ENCODE measurements at regions not wholly inside any gene's neighbourhood (a gene's known extent, or its start where the extent isn't known, plus 50 kb on each side); places are given as distances from the start of the nearest gene placed in this dataset.
A peak's percentile ranks its signal among the peaks of the same experiment; 100 is the strongest.

DNA sequence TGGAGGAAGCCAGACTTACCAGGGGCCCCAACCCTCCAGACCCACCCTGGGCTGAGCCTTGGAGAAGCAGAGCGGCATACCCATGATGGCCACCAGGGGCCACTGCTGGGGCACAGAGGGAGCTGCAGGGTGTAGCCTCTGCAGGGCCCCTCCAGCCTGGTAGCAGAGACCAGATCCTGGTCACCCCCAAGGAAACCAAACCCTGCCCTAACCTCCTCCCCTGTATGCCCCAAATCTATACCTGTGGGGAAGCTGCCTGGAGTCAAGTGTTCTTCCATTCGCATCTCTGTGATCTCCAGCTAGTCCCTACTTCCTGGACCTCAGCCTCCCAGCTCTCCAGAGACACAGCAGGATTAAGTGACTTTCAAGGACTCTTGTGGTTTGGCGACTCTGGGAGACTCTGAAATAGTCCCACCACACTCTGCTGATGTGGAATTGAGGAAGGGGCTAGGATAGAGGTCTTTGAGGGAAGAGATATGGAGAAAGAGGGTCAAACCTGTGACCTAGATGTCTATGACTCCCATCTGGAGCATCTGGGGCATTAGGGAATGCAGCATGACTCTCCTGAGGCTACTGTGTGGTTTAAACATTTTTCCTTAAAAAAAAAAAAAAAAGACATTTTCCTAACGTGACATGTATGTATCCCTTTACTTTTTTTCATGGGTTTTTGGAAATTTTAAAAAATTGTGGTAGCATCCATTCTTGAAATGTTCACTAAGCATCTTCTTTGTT lies 119.2 kb upstream of the IPO9 start:
- Histone ChIP-seq H3K27me3 (replicated peaks in 1 of 2; ENCODE audit: control insufficient read depth in 2 of 2, insufficient read depth in 2 of 2, low read length in 1 of 2) (no peaks in the 10 kb centered on the region), H3K9me3 (replicated peaks; ENCODE audit: control insufficient read depth, insufficient read depth, low read length) (no peaks in the 10 kb centered on the region), H3K27ac (ENCODE audit: control insufficient read depth, insufficient read depth) (no peak overlapping the region), H3K4me2 (ENCODE audit: control insufficient read depth, insufficient read depth) (no peak overlapping the region), H3K9ac (ENCODE audit: control insufficient read depth, insufficient read depth, low read length) (no peak overlapping the region), H3K4me1 (ENCODE audit: control insufficient read depth, insufficient read depth, low read length) (peaks cover 4% of the 10 kb centered on the region; the same call in 1 of the 2 replicates), H3K4me3 (no peak overlapping the region), H2AFZ (ENCODE audit: control insufficient read depth, low read depth, low read length) (no peak overlapping the region), H4K20me1 (ENCODE audit: control insufficient read depth, insufficient read depth) (no peaks in the 10 kb centered on the region), H3K79me2 (ENCODE audit: control insufficient read depth, insufficient read depth, low read length) (no peaks in the 10 kb centered on the region), H3K36me3 (ENCODE audit: control insufficient read depth in 2 of 2, insufficient read depth in 2 of 2, low read length in 1 of 2) (no peaks in the 10 kb centered on the region)
- POLR2A ChIA-PET: interaction anchor here (0.5 to 0.6 kb wide), 2 partner anchors 32 to 221 kb away, joined by 3 read pairs; no protein-coding TSS in a partner anchor
- no TSS peak for BruUV-seq (replicated peaks)
- RAD21 ChIA-PET (ENCODE audit: unreplicated experiment): interaction anchor here (0.6 to 4.5 kb wide), 9 partner anchors 16 to 229 kb away, joined by 3 to 64 read pairs (median 4); no protein-coding TSS in a partner anchor
- WGBS (ENCODE audit: insufficient coverage, insufficient replicate concordance, low lambda C conversion rate, missing lambda C conversion rate): 25% methylated on average over 4 of the region's 4 CpGs
- FAIRE-seq (peak; percentile 90), ATAC-seq (peak; percentile 99), DNase-seq (ENCODE audit: low read depth, low spot score) (no peak)
- intact Hi-C loops (cut with micrococcal nuclease; ENCODE audit: unreplicated experiment): loop anchor here (1.0 kb wide), 1 partner anchor 84 kb away; no protein-coding TSS in a partner anchor
- 0 out of 2 replicates have a peak, but pooled peaks have one; percentile 23 for TF ChIP-seq SMARCA5 (IDR thresholded peaks at IDR 0.05)
- TF ChIP-seq RAD21 (IDR thresholded peaks at IDR 0.05; ENCODE audit: insufficient read depth, low read depth, low read length): peak; percentile 79
- TF ChIP-seq SMC3 (IDR thresholded peaks at IDR 0.05; ENCODE audit: borderline replicate concordance, low read length): peak; percentile 88
- no peak for TF ChIP-seq MYB (IDR thresholded peaks at IDR 0.05; ENCODE audit: borderline replicate concordance, low read depth, low read length)
- no peak for TF ChIP-seq TBL1XR1 (IDR thresholded peaks at IDR 0.05; ENCODE audit: low read depth, low read length)
- TF ChIP-seq, protein P1, sequence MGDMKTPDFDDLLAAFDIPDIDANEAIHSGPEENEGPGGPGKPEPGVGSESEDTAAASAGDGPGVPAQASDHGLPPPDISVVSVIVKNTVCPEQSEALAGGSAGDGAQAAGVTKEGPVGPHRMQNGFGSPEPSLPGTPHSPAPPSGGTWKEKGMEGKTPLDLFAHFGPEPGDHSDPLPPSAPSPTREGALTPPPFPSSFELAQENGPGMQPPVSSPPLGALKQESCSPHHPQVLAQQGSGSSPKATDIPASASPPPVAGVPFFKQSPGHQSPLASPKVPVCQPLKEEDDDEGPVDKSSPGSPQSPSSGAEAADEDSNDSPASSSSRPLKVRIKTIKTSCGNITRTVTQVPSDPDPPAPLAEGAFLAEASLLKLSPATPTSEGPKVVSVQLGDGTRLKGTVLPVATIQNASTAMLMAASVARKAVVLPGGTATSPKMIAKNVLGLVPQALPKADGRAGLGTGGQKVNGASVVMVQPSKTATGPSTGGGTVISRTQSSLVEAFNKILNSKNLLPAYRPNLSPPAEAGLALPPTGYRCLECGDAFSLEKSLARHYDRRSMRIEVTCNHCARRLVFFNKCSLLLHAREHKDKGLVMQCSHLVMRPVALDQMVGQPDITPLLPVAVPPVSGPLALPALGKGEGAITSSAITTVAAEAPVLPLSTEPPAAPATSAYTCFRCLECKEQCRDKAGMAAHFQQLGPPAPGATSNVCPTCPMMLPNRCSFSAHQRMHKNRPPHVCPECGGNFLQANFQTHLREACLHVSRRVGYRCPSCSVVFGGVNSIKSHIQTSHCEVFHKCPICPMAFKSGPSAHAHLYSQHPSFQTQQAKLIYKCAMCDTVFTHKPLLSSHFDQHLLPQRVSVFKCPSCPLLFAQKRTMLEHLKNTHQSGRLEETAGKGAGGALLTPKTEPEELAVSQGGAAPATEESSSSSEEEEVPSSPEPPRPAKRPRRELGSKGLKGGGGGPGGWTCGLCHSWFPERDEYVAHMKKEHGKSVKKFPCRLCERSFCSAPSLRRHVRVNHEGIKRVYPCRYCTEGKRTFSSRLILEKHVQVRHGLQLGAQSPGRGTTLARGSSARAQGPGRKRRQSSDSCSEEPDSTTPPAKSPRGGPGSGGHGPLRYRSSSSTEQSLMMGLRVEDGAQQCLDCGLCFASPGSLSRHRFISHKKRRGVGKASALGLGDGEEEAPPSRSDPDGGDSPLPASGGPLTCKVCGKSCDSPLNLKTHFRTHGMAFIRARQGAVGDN (IDR thresholded peaks at IDR 0.05): no peak
- peak; percentile 60; the same call in 1 of the 2 replicates for TF ChIP-seq RB1 (IDR thresholded peaks at IDR 0.05; ENCODE audit: borderline replicate concordance)
- TF ChIP-seq CTCF (IDR thresholded peaks at IDR 0.05 in 2 of 3, conservative IDR thresholded peaks at IDR 0.05 in 1 of 3; ENCODE audit: control insufficient read depth in 2 of 3, extremely low read depth in 1 of 3, insufficient read depth in 1 of 3, low read depth in 3 of 3, low read length in 3 of 3): peak; percentile 80 to 97 (median 85)
- TF ChIP-seq YY1 (IDR thresholded peaks at IDR 0.05; ENCODE audit: low read depth, low read length): 0 out of 2 replicates have a peak, but pooled peaks have one; percentile 56
- no peak for TF ChIP-seq RFX5 (IDR thresholded peaks at IDR 0.05; ENCODE audit: low read depth, low read length)
- SMC1A ChIA-PET (ENCODE audit: uncharacterized antibody, unreplicated experiment): interaction anchor here (0.8 to 5.5 kb wide), 10 partner anchors 10 to 227 kb away, joined by 3 to 43 read pairs (median 4); no protein-coding TSS in a partner anchor
- CTCF ChIA-PET: interaction anchor here (0.6 to 14.7 kb wide), 29 partner anchors 8 to 533 kb away, joined by 3 to 332 read pairs (median 3); no protein-coding TSS in a partner anchor
- in situ Hi-C loops (cut with MboI): loop anchor here (5.0 kb wide), 2 partner anchors 78 to 147 kb away; no protein-coding TSS in a partner anchor

Data from GM12878 (cell line).